ENCODE measurements at regions not wholly inside any gene's neighbourhood (a gene's known extent, or its start where the extent isn't known, plus 50 kb on each side); places are given as distances from the start of the nearest gene placed in this dataset.

- no peak for DNase-seq
Observed at GRCh38 chr5:155996123-155996522, 330.8 kb upstream of the SGCD start.

- DNase-seq, result no peak
Observed at GRCh38 chr5:155998257-155998656, 328.7 kb upstream of the SGCD start.

GRCh38 chr5:156000115-156000514 lies 326.8 kb upstream of the SGCD start:
- no peak for DNase-seq

- DNase-seq, result no peak
Observed at GRCh38 chr5:156004754-156005153, 322.2 kb upstream of the SGCD start.

- DNase-seq, result no peak
Observed at GRCh38 chr5:156006026-156006647, 320.8 kb upstream of the SGCD start.

- DNase-seq, result no peak
Observed at GRCh38 chr5:156008844-156009243, 318.1 kb upstream of the SGCD start.

- no peak for DNase-seq
Observed at GRCh38 chr5:156009583-156009982, 317.4 kb upstream of the SGCD start.

- DNase-seq, result no peak
Observed at GRCh38 chr5:156015137-156015536, 311.8 kb upstream of the SGCD start.

- DNase-seq, result no peak
Observed at GRCh38 chr5:156019130-156019529, 307.8 kb upstream of the SGCD start.

GRCh38 chr5:156019571-156020180 lies 307.3 kb upstream of the SGCD start:
- DNase-seq, result no peak

GRCh38 chr5:156020647-156021046 lies 306.3 kb upstream of the SGCD start:
- no peak for DNase-seq

GRCh38 chr5:156021866-156022265 lies 305.1 kb upstream of the SGCD start:
- no peak for DNase-seq

- no peak for DNase-seq
Observed at GRCh38 chr5:156025656-156026055, 301.3 kb upstream of the SGCD start.

- DNase-seq, result no peak
Observed at GRCh38 chr5:156031181-156031580, 295.8 kb upstream of the SGCD start.

- no peak for DNase-seq
Observed at GRCh38 chr5:156036640-156037039, 290.3 kb upstream of the SGCD start.

GRCh38 chr5:156037151-156037909 lies 289.6 kb upstream of the SGCD start:
- DNase-seq, result no peak

- no peak for DNase-seq
Observed at GRCh38 chr5:156042726-156043125, 284.2 kb upstream of the SGCD start.

- DNase-seq, result no peak
Observed at GRCh38 chr5:156043351-156043750, 283.6 kb upstream of the SGCD start.

- no peak for DNase-seq
Observed at GRCh38 chr5:156051972-156052371, 275.0 kb upstream of the SGCD start.

GRCh38 chr5:156052656-156053055 lies 274.3 kb upstream of the SGCD start:
- DNase-seq, result no peak

GRCh38 chr5:156053056-156053455 lies 273.9 kb upstream of the SGCD start:
- DNase-seq, result no peak

- DNase-seq, result no peak
Observed at GRCh38 chr5:156076912-156077311, 250.1 kb upstream of the SGCD start.

- DNase-seq, result no peak
Observed at GRCh38 chr5:156087577-156088110, 239.3 kb upstream of the SGCD start.

All from NCI-H1092 (cell line).